Lung (tissue), 11 donors: ENCODE measurements at regions not wholly inside any gene's neighbourhood (a gene's known extent, or its start where the extent isn't known, plus 50 kb on each side); places are given as distances from the start of the nearest gene placed in this dataset.

Experiments
- ATAC-seq: fragments of 200-7000 bp; cut with Tn5 transposase; one replicate; pipeline ENCODE4 v1.9.1; 2020; ENCODE audit warnings: moderate number of reproducible peaks; ENCODE audit not compliant: insufficient read depth, low FRiP score
- DNase-seq, 3 donors: peaks; one replicate each; pipeline ENCODE4 v3.0.0-alpha.2; 2013 to 2017
- H3K27ac ChIP-seq, 2 donors: one replicate each; pipeline ENCODE4 v1.5.1; 2013; ENCODE audit warnings: mild to moderate bottlenecking in 2 of 2, moderate library complexity in 2 of 2, control low read depth in 1 of 2, inconsistent platforms in 1 of 2, low read depth in 1 of 2, low read length in 1 of 2
- H3K27me3 ChIP-seq, 3 donors: one replicate each; pipeline ENCODE4 v1.5.1; 2013; ENCODE audit warnings: low read length in 2 of 3; ENCODE audit not compliant: control insufficient read depth in 3 of 3, insufficient read depth in 3 of 3
- H3K36me3 ChIP-seq, 4 donors: one replicate each; pipeline ENCODE4 v1.5.1; 2013; ENCODE audit warnings: low read length in 4 of 4, mild to moderate bottlenecking in 1 of 4, moderate library complexity in 1 of 4; ENCODE audit not compliant: control insufficient read depth in 4 of 4, insufficient read depth in 4 of 4
- H3K4me1 ChIP-seq, 5 donors: one replicate each; pipeline ENCODE4 v1.5.1; 2013; ENCODE audit warnings: low read length in 5 of 5, mild to moderate bottlenecking in 2 of 5, moderate library complexity in 1 of 5; ENCODE audit not compliant: control insufficient read depth in 5 of 5, insufficient read depth in 5 of 5
- H3K4me3 ChIP-seq: one replicate; pipeline ENCODE4 v1.5.1; 2013; ENCODE audit warnings: mild to moderate bottlenecking, control low read depth, moderate library complexity
- H3K9ac ChIP-seq, 2 donors: one replicate each; pipeline ENCODE4 v1.5.1; 2013; ENCODE audit warnings: low read length in 2 of 2, control low read depth in 1 of 2; ENCODE audit not compliant: insufficient read depth in 1 of 2
- H3K9me3 ChIP-seq, 4 donors: one replicate each; pipeline ENCODE4 v1.5.1; 2013; ENCODE audit warnings: low read length in 3 of 4, mild to moderate bottlenecking in 1 of 4, moderate library complexity in 1 of 4; ENCODE audit not compliant: control insufficient read depth in 4 of 4, insufficient read depth in 3 of 4
- CTCF ChIP-seq: IDR thresholded peaks from 2 replicates; pipeline ENCODE4 v1.5.1; 2012; ENCODE audit warnings: mild to moderate bottlenecking; ENCODE audit errors: control extremely low read depth, extremely low read depth
- WGBS, 2 donors: extraction: QIAGEN DNeasy Blood & Tissue Kit; methylation state at CpG; one replicate each; pipeline ENCODE4 v1.1.7; 2013; 5-methylcytosine and 5-hydroxymethylcytosine counted together
- donor health status: control.
- donor health status: control.
- donor health status: Bipolar disorder and iron deficiency.
- donor health status: healthy.
- donor health status: DM: yes; HTN: yes; CAD: no.

- no peak overlapping the region for H3K9ac ChIP-seq
- peaks cover 0 to 3% (median 0%) of the 10 kb centered on the region in 4 donors for H3K9me3 ChIP-seq
- no peak overlapping the region for H3K27ac ChIP-seq
- H3K27me3 ChIP-seq = peaks cover 0 to 42% (median 30%) of the 10 kb centered on the region in 3 donors
- no peak for TF ChIP-seq CTCF
- H3K4me1 ChIP-seq = no peaks in the 10 kb centered on the region
- H3K4me3 ChIP-seq = no peak overlapping the region
- 53 to 74% methylated on average over 2 of the region's 2 CpGs for WGBS, 2 donors
- no peak for DNase-seq
- no peaks in the 10 kb centered on the region for H3K36me3 ChIP-seq
- no peak for ATAC-seq
Measured at GRCh38 chrX:8005678-8006347, 78.6 kb upstream of the PNPLA4 start.

GRCh38 chrX:8003147-8003883 is 76.1 kb upstream of the PNPLA4 start:
- peaks cover 0 to 49% (median 32%) of the 10 kb centered on the region in 3 donors for H3K27me3 ChIP-seq
- no peak overlapping the region for H3K4me3 ChIP-seq
- DNase-seq (no peak), ATAC-seq (no peak)
- 96 to 99% methylated on average over 10 to 29 of the region's 29 CpGs for WGBS, 2 donors
- no peak overlapping the region for H3K27ac ChIP-seq
- H3K36me3 ChIP-seq = no peaks in the 10 kb centered on the region
- no peak overlapping the region for H3K9ac ChIP-seq
- no peak for TF ChIP-seq CTCF
- H3K4me1 ChIP-seq = no peaks in the 10 kb centered on the region
- H3K9me3 ChIP-seq = peaks cover 0 to 3% (median 0%) of the 10 kb centered on the region in 4 donors

- peaks cover 0 to 28% (median 25%) of the 10 kb centered on the region in 3 donors for H3K27me3 ChIP-seq
- ATAC-seq (peak; percentile 32), DNase-seq (no peak)
- H3K36me3 ChIP-seq = no peaks in the 10 kb centered on the region
- no peak for TF ChIP-seq CTCF
- no peaks in the 10 kb centered on the region for H3K4me1 ChIP-seq
- H3K9ac ChIP-seq = no peak overlapping the region
- no peaks in the 10 kb centered on the region for H3K9me3 ChIP-seq
- H3K4me3 ChIP-seq = no peak overlapping the region
- no peak overlapping the region for H3K27ac ChIP-seq
Measured at GRCh38 chrX:7996851-7997250, 69.6 kb upstream of the PNPLA4 start.
